Left ventricle myocardium inferior (tissue), 1 donor: ENCODE measurements at regions not wholly inside any gene's neighbourhood (a gene's known extent, or its start where the extent isn't known, plus 50 kb on each side); places are given as distances from the start of the nearest gene placed in this dataset.

Experiments used
- DNase-seq: peaks from one replicate; pipeline ENCODE4 v3.0.0-alpha.2; 2020
- H3K27ac ChIP-seq: fragments of 200-600 bp; replicated peaks from 2 replicates; pipeline ENCODE4 v1.8.0; 2021
- H3K27me3 ChIP-seq: fragments of 200-600 bp; 2 replicates; pipeline ENCODE4 v1.8.0; 2021; ENCODE audit warnings: low read depth
- H3K36me3 ChIP-seq: fragments of 200-600 bp; 2 replicates; pipeline ENCODE4 v1.8.0; 2021
- H3K4me1 ChIP-seq: fragments of 200-600 bp; 2 replicates; pipeline ENCODE4 v1.8.0; 2021
- H3K4me3 ChIP-seq: fragments of 200-600 bp; 2 replicates; pipeline ENCODE4 v1.8.0; 2021; ENCODE audit warnings: mild to moderate bottlenecking, moderate library complexity
- H3K9me3 ChIP-seq: fragments of 200-600 bp; replicated peaks from 2 replicates; pipeline ENCODE4 v1.8.0; 2021
- intact Hi-C: fragments of 100-400 bp; cut with micrococcal nuclease; formaldehyde crosslinking; loops from one replicate; pipeline ENCODE4 v1.11.0; 2022
- TF ChIP-seq, protein P1 (sequence below): fragments of 200-600 bp; IDR thresholded peaks from 2 replicates; pipeline ENCODE4 v1.8.0; 2021; ENCODE audit warnings: antibody characterized with exemption, mild to moderate bottlenecking, borderline replicate concordance
- donor health status: DM: no; HTN: yes; CAD: no; lungs with severe emphysema.

DNA sequence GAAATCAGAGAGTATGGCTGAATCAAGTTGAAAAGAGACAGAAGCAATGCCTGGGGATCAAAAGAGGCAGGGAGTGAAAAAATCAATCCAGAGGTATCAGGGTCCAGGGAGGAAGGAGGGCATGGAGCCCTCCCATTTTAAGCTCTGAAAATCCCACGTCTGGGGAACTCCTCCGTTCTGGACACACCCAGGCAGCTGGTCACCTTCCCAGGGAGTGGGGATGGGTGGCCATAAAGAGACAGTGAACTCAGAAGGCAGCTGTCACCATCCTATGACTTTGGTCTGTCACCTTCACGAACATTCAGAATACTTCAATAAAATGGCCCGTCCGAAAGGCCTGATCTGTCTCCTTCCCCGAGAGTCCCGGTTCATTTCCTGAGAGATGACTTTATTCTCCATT lies 71.6 kb downstream of the MAP1LC3B2 start:
- H3K4me3 ChIP-seq: no peak overlapping the region
- H3K27ac ChIP-seq: no peak overlapping the region
- peaks cover 3% of the 10 kb centered on the region for H3K4me1 ChIP-seq
- DNase-seq: no peak
- TF ChIP-seq, protein P1, sequence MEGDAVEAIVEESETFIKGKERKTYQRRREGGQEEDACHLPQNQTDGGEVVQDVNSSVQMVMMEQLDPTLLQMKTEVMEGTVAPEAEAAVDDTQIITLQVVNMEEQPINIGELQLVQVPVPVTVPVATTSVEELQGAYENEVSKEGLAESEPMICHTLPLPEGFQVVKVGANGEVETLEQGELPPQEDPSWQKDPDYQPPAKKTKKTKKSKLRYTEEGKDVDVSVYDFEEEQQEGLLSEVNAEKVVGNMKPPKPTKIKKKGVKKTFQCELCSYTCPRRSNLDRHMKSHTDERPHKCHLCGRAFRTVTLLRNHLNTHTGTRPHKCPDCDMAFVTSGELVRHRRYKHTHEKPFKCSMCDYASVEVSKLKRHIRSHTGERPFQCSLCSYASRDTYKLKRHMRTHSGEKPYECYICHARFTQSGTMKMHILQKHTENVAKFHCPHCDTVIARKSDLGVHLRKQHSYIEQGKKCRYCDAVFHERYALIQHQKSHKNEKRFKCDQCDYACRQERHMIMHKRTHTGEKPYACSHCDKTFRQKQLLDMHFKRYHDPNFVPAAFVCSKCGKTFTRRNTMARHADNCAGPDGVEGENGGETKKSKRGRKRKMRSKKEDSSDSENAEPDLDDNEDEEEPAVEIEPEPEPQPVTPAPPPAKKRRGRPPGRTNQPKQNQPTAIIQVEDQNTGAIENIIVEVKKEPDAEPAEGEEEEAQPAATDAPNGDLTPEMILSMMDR: no peak
- intact Hi-C loops: no loop called here
- H3K36me3 ChIP-seq: no peaks in the 10 kb centered on the region
- no peaks in the 10 kb centered on the region for H3K9me3 ChIP-seq
- no peaks in the 10 kb centered on the region for H3K27me3 ChIP-seq

DNA sequence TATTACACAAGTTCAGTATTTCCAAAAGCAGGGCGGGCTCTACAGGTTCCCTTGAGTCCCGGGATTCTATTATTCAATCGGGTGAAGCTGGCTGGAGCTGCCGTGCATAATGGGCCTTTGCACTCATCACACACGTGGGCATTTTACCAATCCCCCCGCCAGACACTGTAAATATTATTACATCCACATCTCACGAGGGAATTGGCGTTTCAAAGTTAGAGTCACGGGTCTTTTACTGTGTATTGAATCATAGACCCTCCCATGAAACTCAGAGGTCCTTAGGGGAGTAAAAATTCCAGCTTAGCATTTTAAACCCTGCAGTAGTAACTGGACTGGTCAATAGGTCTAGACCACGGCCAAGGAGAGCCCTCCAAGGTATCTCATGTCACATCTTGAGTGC lies 70.3 kb downstream of the MAP1LC3B2 start:
- H3K9me3 ChIP-seq: no peaks in the 10 kb centered on the region
- peaks cover 3% of the 10 kb centered on the region for H3K4me1 ChIP-seq
- TF ChIP-seq, protein P1: no peak
- DNase-seq: no peak
- H3K27me3 ChIP-seq: no peaks in the 10 kb centered on the region
- no peak overlapping the region for H3K27ac ChIP-seq
- no peak overlapping the region for H3K4me3 ChIP-seq
- no peaks in the 10 kb centered on the region for H3K36me3 ChIP-seq
- intact Hi-C loops: no loop called here

DNA sequence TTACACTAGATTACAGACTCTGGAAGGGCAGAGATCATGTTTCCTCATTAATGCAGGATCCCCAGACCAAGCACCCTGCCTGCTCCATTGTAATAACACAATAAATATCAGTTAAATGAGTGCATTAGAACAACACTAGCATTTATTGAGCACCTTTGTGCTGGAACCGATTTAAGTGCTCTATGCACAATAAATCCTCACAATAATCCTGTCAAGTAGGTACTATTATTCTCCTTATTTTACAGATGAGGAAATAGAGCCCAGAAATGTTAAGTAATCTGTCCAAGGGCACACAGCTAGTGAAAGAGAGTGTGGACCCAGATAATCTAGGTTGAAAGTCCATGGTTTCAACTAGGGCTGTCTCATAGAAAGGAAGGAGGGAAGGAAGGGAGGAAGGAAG lies 69.8 kb downstream of the MAP1LC3B2 start:
- H3K27me3 ChIP-seq: no peaks in the 10 kb centered on the region
- peaks cover 3% of the 10 kb centered on the region for H3K4me1 ChIP-seq
- peaks cover 4% of the 10 kb centered on the region for H3K9me3 ChIP-seq
- TF ChIP-seq, protein P1: no peak
- intact Hi-C loops: no loop called here
- H3K27ac ChIP-seq: no peak overlapping the region
- DNase-seq: no peak
- H3K36me3 ChIP-seq: no peaks in the 10 kb centered on the region
- H3K4me3 ChIP-seq: no peak overlapping the region

DNA sequence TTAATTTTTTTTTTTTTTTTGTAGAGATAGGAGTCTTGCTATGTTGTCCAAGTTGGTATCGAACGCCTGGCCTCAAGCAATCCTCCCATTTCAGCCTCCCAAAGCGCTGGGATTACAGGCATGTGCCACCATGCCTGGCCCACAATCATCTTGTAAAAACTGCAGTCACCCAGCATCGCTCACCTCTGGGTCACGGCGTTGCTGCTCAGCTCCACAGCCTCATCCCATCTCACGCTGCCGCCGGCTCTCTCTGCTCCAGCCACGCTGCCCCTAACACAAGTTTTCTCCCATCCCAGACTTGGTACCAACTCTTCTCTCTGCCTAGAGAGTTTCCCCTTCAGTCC lies 69.2 kb downstream of the MAP1LC3B2 start:
- TF ChIP-seq, protein P1: no peak
- Histone ChIP-seq H3K27ac (no peak overlapping the region), H3K36me3 (no peaks in the 10 kb centered on the region), H3K4me1 (peaks cover 3% of the 10 kb centered on the region), H3K27me3 (no peaks in the 10 kb centered on the region), H3K9me3 (peaks cover 9% of the 10 kb centered on the region), H3K4me3 (no peak overlapping the region)
- intact Hi-C loops: no loop called here
- no peak for DNase-seq
